SIG-M5 treated with dmso at 0.1 percent for 504 hours (cell line): ENCODE measurements at regions not wholly inside any gene's neighbourhood (a gene's known extent, or its start where the extent isn't known, plus 50 kb on each side); places are given as distances from the start of the nearest gene placed in this dataset.
"Not testable (repeated sequence)": the region's sequence is repeated elsewhere in the genome, so short reads cannot be mapped to it uniquely, and the experiment has no call there.

ENCODE experiments used
- DNase-seq: peaks from one replicate; lab custom pipeline; 2025; ENCODE audit not compliant: unreplicated experiment; lab: John Stamatoyannopoulos, UW

- DNase-seq, result no peak
Observed at GRCh38 chr3:191518861-191519260, 57.9 kb downstream of the PYDC2 start.

DNA sequence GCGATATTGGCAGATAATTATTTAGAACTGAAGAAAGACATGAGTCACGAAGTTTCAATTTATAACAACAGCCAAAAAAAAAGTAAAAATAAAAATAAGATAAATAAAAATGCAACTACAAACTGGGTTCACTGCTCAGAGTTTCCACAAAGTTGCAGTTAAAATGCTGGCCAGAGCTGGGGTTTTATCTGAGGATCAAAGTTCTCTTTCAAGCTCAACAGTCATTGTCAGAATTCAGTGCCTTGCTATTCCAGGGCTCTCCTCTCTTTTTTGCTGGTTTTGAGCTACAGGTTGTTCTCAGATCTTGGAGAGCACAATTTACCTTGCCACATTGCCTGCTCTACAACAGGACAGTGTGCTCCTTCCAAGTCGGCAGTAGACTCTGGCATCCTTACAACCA is 60.1 kb downstream of the PYDC2 start:
- DNase-seq, result no peak

GRCh38 chr3:191523148-191523547 is 62.2 kb downstream of the PYDC2 start:
- no peak for DNase-seq

DNA sequence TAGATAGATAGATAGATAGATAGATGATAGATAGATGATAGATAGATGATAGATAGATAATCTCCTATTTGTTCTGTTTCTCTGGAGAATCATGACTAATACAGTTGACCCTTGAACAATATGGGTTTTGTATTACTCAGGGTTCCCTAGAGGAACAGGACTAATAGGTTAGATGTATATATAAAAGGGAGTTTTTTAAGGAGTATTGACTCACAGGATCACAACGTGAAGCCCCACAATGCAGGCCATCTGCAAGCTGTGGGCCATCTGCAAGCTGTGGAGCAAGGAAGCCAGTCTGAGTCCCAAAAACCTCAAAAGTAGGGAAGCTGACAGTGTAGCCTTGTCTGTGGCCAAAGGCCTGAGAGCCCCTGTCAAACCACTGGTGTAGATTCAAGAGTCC is 67.6 kb downstream of the PYDC2 start:
- DNase-seq, result no peak

DNA sequence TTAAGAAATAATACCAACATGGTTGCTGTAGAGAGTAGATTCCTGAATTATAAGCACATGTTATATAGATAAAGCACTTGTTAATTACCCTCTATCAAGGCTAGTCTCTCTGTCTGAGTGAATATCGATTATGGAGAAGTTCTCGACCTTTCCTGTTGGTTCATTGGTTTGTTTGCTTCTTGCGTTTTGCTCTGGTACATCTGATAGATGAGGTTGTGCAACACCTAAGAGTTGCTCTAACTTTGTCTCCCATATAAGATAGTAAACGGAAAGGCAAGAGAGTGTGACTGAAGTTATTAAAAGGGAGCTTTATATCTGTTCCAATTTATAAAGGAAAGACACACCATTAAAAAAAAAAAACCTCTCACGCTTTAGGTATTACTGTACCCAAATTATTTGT is 69.0 kb downstream of the PYDC2 start:
- DNase-seq, result no peak

DNA sequence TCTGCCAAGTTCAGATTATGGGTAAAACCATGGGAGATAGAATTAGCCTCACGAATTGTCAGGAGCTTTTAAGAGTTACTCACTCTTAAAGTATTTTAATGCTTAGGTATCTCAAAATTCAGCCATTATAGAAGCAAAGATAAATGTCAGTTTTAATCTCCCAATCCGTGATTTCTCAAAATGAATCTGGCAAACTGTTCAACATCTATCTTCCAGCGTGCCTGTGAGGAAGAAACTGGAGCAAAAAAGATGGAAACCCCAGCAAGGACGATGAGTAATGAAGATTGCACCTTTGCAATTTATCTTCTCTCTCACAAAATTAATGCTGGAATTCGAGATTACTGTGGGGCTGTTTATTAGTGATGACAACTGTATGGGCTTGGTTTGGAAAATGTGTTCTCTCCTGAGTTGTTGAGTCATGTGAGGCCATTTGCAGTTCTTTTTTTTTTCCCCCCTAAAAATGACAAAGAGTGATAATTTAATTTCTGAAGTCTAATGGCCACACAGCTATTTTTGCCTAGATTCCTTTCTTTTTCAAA is 70.5 kb downstream of the PYDC2 start:
- DNase-seq, result no peak

- DNase-seq, result no peak
Observed at GRCh38 chr3:191543018-191543417, 82.1 kb downstream of the PYDC2 start.

DNA sequence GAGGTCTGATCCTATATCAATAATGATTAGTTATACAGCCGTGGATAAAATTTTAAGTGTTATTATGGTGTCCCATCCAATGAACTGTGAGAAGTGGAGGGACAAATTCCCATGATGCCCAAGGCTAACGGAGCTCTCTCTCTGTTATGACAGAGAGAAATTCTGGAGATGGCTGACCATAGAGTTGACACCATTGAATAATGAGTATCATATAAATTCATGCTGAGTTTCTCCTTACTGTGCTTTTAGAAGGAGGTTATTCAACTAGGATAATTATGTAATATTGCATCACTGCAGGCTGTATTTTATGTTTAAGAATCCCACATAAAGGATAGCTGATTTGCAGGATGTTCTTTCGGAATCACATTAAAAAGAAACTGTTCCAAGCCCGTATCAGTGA is 82.9 kb downstream of the PYDC2 start:
- DNase-seq, result no peak

- DNase-seq, result no peak
Observed at GRCh38 chr3:191549357-191549756, 88.4 kb downstream of the PYDC2 start.

DNA sequence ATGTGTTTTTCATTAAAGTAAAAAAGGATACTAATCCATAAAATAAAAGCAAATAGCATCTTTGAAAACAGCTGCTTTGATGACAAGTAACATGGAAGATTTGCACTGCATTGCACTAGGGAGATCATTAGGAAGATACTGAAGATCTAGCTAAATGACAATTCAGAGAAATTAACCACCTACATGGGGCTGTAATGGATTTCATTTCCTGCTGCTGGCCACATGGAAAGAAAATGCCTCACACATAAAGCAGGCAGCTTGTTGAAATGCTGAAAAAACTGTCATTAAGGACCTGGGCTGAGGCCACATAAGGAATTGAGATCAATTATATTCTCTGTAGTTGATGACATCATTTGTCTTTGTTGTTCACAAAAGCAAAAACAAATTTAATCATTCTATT is 94.1 kb downstream of the PYDC2 start:
- no peak for DNase-seq

DNA sequence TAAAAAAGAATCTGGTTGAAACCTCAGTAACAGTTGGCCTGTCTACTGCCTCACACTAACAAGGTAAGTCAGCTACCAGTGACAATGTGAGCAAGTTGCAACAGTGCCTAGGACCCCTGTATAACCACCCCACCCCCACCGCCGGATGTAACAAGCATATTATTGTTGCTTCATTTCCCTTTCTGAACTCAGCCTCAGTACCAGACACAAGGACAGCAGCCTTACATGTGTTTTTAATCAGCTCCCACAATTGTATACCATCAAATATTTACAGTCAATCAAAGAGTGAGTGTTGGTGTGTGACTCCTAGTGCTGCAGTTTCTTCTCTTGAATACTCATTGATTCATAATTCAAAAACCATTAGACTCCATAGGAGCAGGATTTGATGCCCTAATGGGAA is 96.4 kb downstream of the PYDC2 start:
- DNase-seq, result no peak

DNA sequence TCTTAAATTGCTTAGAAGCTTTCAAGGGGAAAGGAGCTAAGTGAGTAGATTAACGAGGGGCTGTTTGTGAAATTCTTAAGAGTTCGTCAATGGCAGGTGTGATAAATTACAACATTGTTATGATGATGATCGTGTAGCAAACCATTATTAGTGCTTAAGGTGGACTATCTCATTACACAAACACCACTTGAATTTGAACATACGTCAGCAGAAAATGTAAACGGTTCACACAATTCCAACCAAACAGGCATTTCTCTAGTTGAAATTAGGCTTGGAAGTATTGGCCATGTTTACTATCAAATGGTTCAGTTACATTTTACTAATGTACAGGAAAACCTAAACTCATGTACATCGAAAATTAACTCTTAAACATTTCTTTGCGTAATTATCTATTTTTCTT is 102.8 kb downstream of the PYDC2 start:
- DNase-seq, result no peak

GRCh38 chr3:191566469-191566868 is 105.5 kb downstream of the PYDC2 start:
- DNase-seq, result no peak

- no peak for DNase-seq
Observed at GRCh38 chr3:191568206-191568605, 107.2 kb downstream of the PYDC2 start.

DNA sequence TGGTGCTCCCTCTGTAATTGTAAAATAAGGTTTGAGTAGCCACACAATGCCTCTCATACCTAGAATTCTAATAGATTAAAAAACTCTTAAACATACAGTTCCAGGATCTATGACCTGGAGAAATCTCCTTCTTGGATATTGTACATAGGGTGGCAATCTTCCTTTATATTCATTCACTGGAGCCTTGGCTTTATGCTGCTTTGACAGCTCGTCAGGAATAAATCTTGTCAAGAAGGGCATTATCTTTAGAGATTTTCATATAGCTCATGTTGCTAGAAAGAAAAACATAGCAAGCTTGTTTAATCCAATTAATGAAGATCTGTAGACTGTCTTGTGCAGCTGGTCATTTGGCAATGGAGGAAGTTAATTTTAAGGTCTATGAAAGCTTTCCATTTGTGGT is 131.1 kb downstream of the PYDC2 start:
- DNase-seq, result no peak

DNA sequence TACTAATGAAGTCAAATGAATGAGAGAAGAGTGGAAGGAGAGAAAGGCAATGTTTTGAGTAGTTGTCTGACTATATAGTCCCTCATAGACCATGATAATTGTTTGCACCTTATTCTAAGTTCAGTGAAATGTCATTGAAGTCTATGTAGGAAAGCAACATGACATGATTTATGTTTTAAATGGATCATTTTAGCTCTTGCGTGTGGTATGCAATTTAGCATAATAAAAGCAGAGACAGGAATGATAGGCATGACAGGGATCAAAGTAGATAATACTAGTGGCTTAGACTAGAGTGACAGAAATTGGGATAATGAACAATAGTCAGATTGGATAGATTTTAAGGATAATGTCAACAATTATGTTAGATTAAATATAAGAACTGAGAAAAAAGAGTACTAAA is 132.5 kb downstream of the PYDC2 start:
- no peak for DNase-seq

DNA sequence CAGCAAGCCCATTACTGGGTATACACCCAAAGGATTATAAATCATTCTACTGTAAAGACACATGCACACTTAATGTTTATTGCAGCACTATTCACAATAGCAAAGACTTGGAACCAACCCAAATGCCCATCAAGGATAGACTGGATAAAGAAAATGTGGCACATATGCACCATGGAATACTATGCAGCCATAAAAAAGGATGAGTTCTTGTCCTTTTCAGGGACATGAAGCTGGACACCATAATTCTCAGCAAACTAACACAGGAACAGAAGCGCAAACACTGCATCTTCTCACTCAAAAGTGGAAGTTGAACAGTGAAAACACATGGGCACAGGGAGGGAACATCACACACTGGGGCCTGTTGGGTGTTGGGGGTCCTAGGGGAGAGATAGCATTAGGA is 154.5 kb downstream of the PYDC2 start:
- not testable (repeated sequence) for DNase-seq

DNA sequence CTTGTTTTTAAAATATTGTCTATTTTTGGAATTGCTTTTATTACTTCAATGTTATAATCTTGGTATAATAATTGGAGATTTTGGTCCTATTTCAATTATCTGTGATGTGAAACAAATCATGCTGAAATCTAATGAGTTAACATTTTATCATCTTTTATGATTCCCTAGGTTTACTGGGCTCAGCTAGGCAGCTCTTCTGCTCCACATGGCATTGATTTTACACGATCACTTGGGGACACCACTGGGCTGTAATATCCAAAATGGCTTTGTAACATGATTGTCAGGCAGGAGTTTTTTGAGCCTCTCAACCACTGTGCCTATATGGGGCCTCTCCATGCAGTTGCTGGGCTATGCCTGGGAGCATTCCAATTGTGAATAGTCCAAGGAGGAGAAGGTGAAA is 163.3 kb downstream of the PYDC2 start:
- no peak for DNase-seq

DNA sequence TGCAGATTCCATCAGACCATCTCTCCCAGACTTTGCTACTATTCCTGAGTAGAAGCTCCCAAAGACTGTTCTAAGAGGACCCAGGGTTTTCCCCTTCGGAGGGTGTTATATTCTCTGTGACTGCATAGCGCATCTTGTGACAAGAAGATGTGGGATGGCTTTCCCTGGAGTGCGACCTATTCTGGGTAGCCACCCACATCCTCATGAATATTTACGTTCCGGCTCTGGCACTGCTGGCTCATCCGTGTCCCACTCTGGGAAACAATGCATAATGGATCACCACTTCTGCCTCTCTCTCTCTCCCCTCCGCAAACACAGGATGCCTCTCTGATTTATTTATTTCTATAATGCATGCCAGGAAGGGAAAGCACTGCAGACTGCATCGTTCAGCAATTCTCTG is 166.1 kb downstream of the PYDC2 start:
- no peak for DNase-seq

GRCh38 chr3:191628571-191628970 is 167.6 kb downstream of the PYDC2 start:
- no peak for DNase-seq

DNA sequence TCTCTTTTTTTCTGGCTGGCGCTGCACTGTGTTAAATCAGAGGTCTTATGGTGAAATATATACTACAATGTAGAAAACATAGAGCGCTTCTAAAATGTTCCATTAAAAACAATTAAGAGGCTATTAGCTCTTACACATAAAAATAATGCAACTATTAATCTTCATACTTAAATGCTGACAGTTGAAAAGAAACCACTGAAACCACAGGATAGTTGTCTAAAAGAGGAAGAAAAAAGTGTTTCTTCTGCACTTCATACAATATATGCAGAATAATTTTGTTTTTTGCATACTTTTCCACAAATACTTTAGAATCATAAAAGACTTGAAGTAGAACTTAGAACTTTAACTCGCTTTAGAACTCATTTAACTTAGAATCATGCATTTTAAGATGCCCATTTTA is 170.5 kb downstream of the PYDC2 start:
- DNase-seq, result no peak

GRCh38 chr3:191634902-191635301 is 173.9 kb downstream of the PYDC2 start:
- DNase-seq, result no peak

GRCh38 chr3:191637611-191638010 is 176.6 kb downstream of the PYDC2 start:
- DNase-seq, result no peak

DNA sequence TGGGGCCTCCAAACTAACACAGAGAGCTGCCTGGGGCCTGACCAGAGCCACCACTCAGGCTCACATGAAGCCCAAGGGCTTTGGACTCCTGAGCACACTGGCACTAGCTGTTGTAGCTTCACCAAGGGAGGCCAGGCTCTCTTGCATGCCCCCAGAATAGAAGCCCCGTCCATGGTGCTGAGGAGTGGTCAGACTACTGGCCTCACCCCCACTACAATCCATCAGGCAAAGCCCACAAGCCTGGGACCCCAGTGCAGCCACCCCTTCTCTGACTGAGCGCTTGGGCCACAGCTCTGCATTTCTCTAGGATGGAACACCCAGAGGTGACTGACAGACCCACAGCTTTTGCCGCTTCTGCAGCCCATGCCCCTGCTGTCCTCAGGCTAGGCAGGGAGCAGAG is 180.8 kb downstream of the PYDC2 start:
- DNase-seq, result no peak
